SK-N-SH (cell line): ENCODE measurements at regions not wholly inside any gene's neighbourhood (a gene's known extent, or its start where the extent isn't known, plus 50 kb on each side); places are given as distances from the start of the nearest gene placed in this dataset.

Experiments
- CTCF ChIA-PET: fragments of 300-600, 350-600 bp; formaldehyde crosslinking; extraction: SDS; loops from one replicate; lab custom pipeline; 2021; lab: Yijun Ruan, JAX
- POLR2A ChIA-PET: fragments of 350-600 bp; sonication (Branson Sonifier 250); formaldehyde crosslinking; extraction: SDS; loops from one replicate; lab custom pipeline; 2020; ENCODE audit warnings: antibody characterized with exemption, inconsistent platforms; lab: Yijun Ruan, JAX
- DNase-seq: peaks from one replicate; pipeline ENCODE4 v3.0.0; 2012
- H2AFZ ChIP-seq: fragments of 200-600 bp; sonication (generic); 2 replicates; pipeline ENCODE4 v1.8.1; 2016; ENCODE audit warnings: antibody characterized with exemption, mild to moderate bottlenecking, low read depth
- H3F3A ChIP-seq: fragments of 200-600 bp; sonication (generic); replicated peaks from 2 replicates; pipeline ENCODE3; 2016; ENCODE audit warnings: antibody characterized with exemption, mild to moderate bottlenecking; ENCODE audit not compliant: insufficient read depth
- H3K27ac ChIP-seq, 2 experiments: fragments of 200-500 bp in 1 of 2; fragments of 200-600 bp in 1 of 2; sonication (Bioruptor generic) in 1 of 2; sonication (generic), shearing (Covaris generic) in 1 of 2; 2 replicates each; pipeline versions ENCODE4 v1.5.1 to v1.6.1; 2014 to 2016; ENCODE audit warnings: low read depth in 2 of 2, inconsistent platforms in 1 of 2, low read length in 1 of 2, mild to moderate bottlenecking in 1 of 2, mixed read lengths in 1 of 2
- H3K27me3 ChIP-seq: fragments of 200-600 bp; sonication (generic), shearing (Covaris generic); 2 replicates; pipeline ENCODE4 v1.6.1; 2016; ENCODE audit warnings: mixed run types; ENCODE audit not compliant: insufficient read depth
- H3K36me3 ChIP-seq, 2 experiments: fragments of 200-500 bp in 1 of 2; fragments of 200-600 bp in 1 of 2; sonication (Bioruptor generic) in 1 of 2; sonication (generic) in 1 of 2; replicated peaks in 1 of 2; 2 replicates each; pipeline versions ENCODE3 to v1.5.1; 2014 to 2016; ENCODE audit warnings: low read length in 1 of 2, mild to moderate bottlenecking in 1 of 2; ENCODE audit not compliant: insufficient read depth in 2 of 2, control insufficient read depth in 1 of 2
- H3K4me1 ChIP-seq, 2 experiments: fragments of 200-500 bp in 1 of 2; fragments of 200-600 bp in 1 of 2; sonication (Bioruptor generic) in 1 of 2; sonication (generic), shearing (Covaris generic) in 1 of 2; 2 replicates each; pipeline versions ENCODE4 v1.5.1 to v1.6.1; 2014 to 2016; ENCODE audit warnings: low read depth in 1 of 2, low read length in 1 of 2, mixed run types in 1 of 2; ENCODE audit not compliant: insufficient read depth in 2 of 2, control insufficient read depth in 1 of 2
- H3K4me2 ChIP-seq: fragments of 200-600 bp; sonication (generic), shearing (Covaris generic); 2 replicates; pipeline ENCODE4 v1.6.1; 2017; ENCODE audit warnings: mixed run types
- H3K4me3 ChIP-seq, 2 experiments: fragments of 200-500 bp in 1 of 2; fragments of 200-600 bp in 1 of 2; sonication (Bioruptor generic) in 1 of 2; sonication (generic), shearing (Covaris generic) in 1 of 2; 2 replicates each; pipeline versions ENCODE4 v1.5.1 to v1.8.1; 2014 to 2016; ENCODE audit warnings: low read depth in 2 of 2, inconsistent platforms in 1 of 2, low read length in 1 of 2, mild to moderate bottlenecking in 1 of 2, mixed read lengths in 1 of 2, moderate library complexity in 1 of 2
- H3K79me2 ChIP-seq: fragments of 200-600 bp; sonication (generic); 2 replicates; pipeline ENCODE4 v1.8.1; 2017; ENCODE audit warnings: mild to moderate bottlenecking; ENCODE audit not compliant: insufficient read depth
- H3K9ac ChIP-seq: fragments of 200-600 bp; sonication (generic); 2 replicates; pipeline ENCODE4 v1.6.1; 2017; ENCODE audit warnings: mixed run types
- H3K9me2 ChIP-seq: fragments of 200-600 bp; sonication (generic); 2 replicates; pipeline ENCODE4 v1.6.1; 2017; ENCODE audit warnings: mixed run types
- H3K9me3 ChIP-seq: fragments of 200-600 bp; sonication (generic); 2 replicates; pipeline ENCODE4 v1.6.1; 2017; ENCODE audit warnings: mixed run types, mild to moderate bottlenecking, moderate library complexity
- H4K20me1 ChIP-seq: fragments of 200-600 bp; sonication (generic); 2 replicates; pipeline ENCODE4 v1.6.1; 2017; ENCODE audit warnings: mild to moderate bottlenecking, mixed run types; ENCODE audit not compliant: insufficient read depth
- CHD2 ChIP-seq: fragments of 150-350 bp; IDR thresholded peaks from 2 replicates; pipeline ENCODE4 v1.6.1; 2018; ENCODE audit warnings: low read length; ENCODE audit not compliant: partially characterized antibody
- EP300 ChIP-seq, 2 experiments: IDR thresholded peaks; 2 replicates each; pipeline versions ENCODE4 v1.4.0 to v1.6.1; 2012; ENCODE audit warnings: borderline replicate concordance in 1 of 2, low read depth in 1 of 2, low read length in 1 of 2
- EZH2phosphoT487 ChIP-seq: fragments of 200-600 bp; sonication (generic); IDR thresholded peaks from 2 replicates; pipeline ENCODE4 v1.6.1; 2017; ENCODE audit warnings: low read depth, mixed run types, mild to moderate bottlenecking, antibody characterized with exemption, moderate library complexity, borderline replicate concordance
- FOSL2 ChIP-seq: IDR thresholded peaks from 2 replicates; pipeline ENCODE4 v1.4.0; 2012; ENCODE audit warnings: low read depth, mild to moderate bottlenecking, moderate library complexity, borderline replicate concordance
- FOXM1 ChIP-seq: IDR thresholded peaks from 2 replicates; pipeline ENCODE4 v1.4.0; 2012; ENCODE audit warnings: low read depth, mild to moderate bottlenecking
- GATA2 ChIP-seq: sonication (generic); formaldehyde crosslinking; IDR thresholded peaks from 2 replicates; pipeline ENCODE4 v1.5.0; 2020; ENCODE audit warnings: mild to moderate bottlenecking, missing genetic modification reagents
- MEF2A ChIP-seq: IDR thresholded peaks from 2 replicates; pipeline ENCODE4 v1.4.0; 2012; ENCODE audit warnings: low read depth, borderline replicate concordance
- NFIC ChIP-seq: IDR thresholded peaks from 2 replicates; pipeline ENCODE4 v1.4.0; 2012; ENCODE audit warnings: borderline replicate concordance
- NRF1 ChIP-seq: IDR thresholded peaks from 2 replicates; pipeline ENCODE4 v1.6.1; 2012; ENCODE audit warnings: low read depth, mild to moderate bottlenecking, low read length
- RAD21 ChIP-seq: IDR thresholded peaks from 2 replicates; pipeline ENCODE4 v1.6.1; 2012; ENCODE audit warnings: mild to moderate bottlenecking, low read length
- RXRA ChIP-seq: IDR thresholded peaks from 2 replicates; pipeline ENCODE4 v1.4.0; 2012; ENCODE audit warnings: low read depth, mild to moderate bottlenecking, borderline replicate concordance
- USF2 ChIP-seq: fragments of 150-350 bp; IDR thresholded peaks from 2 replicates; pipeline ENCODE4 v1.6.1; 2017; ENCODE audit warnings: antibody characterized with exemption, low read length, low read depth, borderline replicate concordance
- YY1 ChIP-seq: IDR thresholded peaks from 2 replicates; pipeline ENCODE4 v1.4.0; 2012; ENCODE audit warnings: low read depth, mild to moderate bottlenecking
- WGBS: methylation state at CpG from one replicate; pipeline ENCODE4 v1.1.6; 2017; ENCODE audit warnings: low lambda C conversion rate; 5-methylcytosine and 5-hydroxymethylcytosine counted together
- TF ChIP-seq, protein P1 (sequence below): IDR thresholded peaks from 2 replicates; pipeline ENCODE4 v1.6.1; 2012; ENCODE audit warnings: mild to moderate bottlenecking, low read depth, low read length, moderate library complexity
- TF ChIP-seq, protein P2 (sequence below): fragments of 150-350 bp; IDR thresholded peaks from 2 replicates; pipeline ENCODE4 v1.6.1; 2016; ENCODE audit warnings: mild to moderate bottlenecking, low read depth, low read length
- TF ChIP-seq, protein P3 (sequence below): IDR thresholded peaks from 2 replicates; pipeline ENCODE4 v1.4.0; 2012; ENCODE audit warnings: low read depth, borderline replicate concordance

- no peaks in the 10 kb centered on the region for H4K20me1 ChIP-seq
- WGBS, result 5% methylated on average over 3 of the region's 3 CpGs
- CTCF ChIA-PET, result interaction anchor here (1.1 kb wide), 1 partner anchor 1365 kb away, joined by 5 read pairs; no protein-coding TSS in a partner anchor
Measured at GRCh38 chr16:75804368-75804767, 78.1 kb upstream of the CPHXL start.

GRCh38 chr16:75805946-75806345, 79.7 kb upstream of the CPHXL start:
- WGBS, result 30% methylated on average over 6 of the region's 6 CpGs
- DNase-seq, result no peak

More at GRCh38 chr16:75804368-75804767, 78.1 kb upstream of the CPHXL start:
- H3K9me2 ChIP-seq, result no peaks in the 10 kb centered on the region
- H3K4me2 ChIP-seq, result no peak overlapping the region
- H3K27me3 ChIP-seq, result no peaks in the 10 kb centered on the region
- no peaks in the 10 kb centered on the region for H3K9me3 ChIP-seq
- no peak overlapping the region for H3K4me3 ChIP-seq
- H2AFZ ChIP-seq, result no peak overlapping the region
- TF ChIP-seq, protein P1, sequence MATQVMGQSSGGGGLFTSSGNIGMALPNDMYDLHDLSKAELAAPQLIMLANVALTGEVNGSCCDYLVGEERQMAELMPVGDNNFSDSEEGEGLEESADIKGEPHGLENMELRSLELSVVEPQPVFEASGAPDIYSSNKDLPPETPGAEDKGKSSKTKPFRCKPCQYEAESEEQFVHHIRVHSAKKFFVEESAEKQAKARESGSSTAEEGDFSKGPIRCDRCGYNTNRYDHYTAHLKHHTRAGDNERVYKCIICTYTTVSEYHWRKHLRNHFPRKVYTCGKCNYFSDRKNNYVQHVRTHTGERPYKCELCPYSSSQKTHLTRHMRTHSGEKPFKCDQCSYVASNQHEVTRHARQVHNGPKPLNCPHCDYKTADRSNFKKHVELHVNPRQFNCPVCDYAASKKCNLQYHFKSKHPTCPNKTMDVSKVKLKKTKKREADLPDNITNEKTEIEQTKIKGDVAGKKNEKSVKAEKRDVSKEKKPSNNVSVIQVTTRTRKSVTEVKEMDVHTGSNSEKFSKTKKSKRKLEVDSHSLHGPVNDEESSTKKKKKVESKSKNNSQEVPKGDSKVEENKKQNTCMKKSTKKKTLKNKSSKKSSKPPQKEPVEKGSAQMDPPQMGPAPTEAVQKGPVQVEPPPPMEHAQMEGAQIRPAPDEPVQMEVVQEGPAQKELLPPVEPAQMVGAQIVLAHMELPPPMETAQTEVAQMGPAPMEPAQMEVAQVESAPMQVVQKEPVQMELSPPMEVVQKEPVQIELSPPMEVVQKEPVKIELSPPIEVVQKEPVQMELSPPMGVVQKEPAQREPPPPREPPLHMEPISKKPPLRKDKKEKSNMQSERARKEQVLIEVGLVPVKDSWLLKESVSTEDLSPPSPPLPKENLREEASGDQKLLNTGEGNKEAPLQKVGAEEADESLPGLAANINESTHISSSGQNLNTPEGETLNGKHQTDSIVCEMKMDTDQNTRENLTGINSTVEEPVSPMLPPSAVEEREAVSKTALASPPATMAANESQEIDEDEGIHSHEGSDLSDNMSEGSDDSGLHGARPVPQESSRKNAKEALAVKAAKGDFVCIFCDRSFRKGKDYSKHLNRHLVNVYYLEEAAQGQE, result no peak
- TF ChIP-seq YY1 (no peak), NFIC (no peak), NRF1 (no peak), RAD21 (no peak), CHD2 (no peak)
- TF ChIP-seq, protein P2, sequence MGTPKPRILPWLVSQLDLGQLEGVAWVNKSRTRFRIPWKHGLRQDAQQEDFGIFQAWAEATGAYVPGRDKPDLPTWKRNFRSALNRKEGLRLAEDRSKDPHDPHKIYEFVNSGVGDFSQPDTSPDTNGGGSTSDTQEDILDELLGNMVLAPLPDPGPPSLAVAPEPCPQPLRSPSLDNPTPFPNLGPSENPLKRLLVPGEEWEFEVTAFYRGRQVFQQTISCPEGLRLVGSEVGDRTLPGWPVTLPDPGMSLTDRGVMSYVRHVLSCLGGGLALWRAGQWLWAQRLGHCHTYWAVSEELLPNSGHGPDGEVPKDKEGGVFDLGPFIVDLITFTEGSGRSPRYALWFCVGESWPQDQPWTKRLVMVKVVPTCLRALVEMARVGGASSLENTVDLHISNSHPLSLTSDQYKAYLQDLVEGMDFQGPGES, result no peak
- TF ChIP-seq, all 33 proteins: peak for 0
- Histone ChIP-seq H3K27ac (no peak overlapping the region), H3K79me2 (no peaks in the 10 kb centered on the region), H3K9ac (no peak overlapping the region), H3K36me3 (no peaks in the 10 kb centered on the region), H3K4me1 (no peaks in the 10 kb centered on the region; a peak in 1 of 4 replicates), H3F3A (no peaks in the 10 kb centered on the region)
- DNase-seq, result no peak
- POLR2A ChIA-PET, result no interaction called here

More at GRCh38 chr16:75805946-75806345, 79.7 kb upstream of the CPHXL start:
- H3K9me2 ChIP-seq, result no peaks in the 10 kb centered on the region
- TF ChIP-seq RXRA, result no peak
- no peak for TF ChIP-seq CHD2
- TF ChIP-seq MEF2A, result no peak
- TF ChIP-seq, protein P3, sequence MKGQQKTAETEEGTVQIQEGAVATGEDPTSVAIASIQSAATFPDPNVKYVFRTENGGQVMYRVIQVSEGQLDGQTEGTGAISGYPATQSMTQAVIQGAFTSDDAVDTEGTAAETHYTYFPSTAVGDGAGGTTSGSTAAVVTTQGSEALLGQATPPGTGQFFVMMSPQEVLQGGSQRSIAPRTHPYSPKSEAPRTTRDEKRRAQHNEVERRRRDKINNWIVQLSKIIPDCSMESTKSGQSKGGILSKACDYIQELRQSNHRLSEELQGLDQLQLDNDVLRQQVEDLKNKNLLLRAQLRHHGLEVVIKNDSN, result no peak
- no peak for TF ChIP-seq FOXM1
- TF ChIP-seq FOSL2, result no peak
- TF ChIP-seq GATA2, result no peak
- no peak for TF ChIP-seq EP300 (IDR thresholded peaks at IDR 0.05; ENCODE audit: borderline replicate concordance in 1 of 2, low read depth in 1 of 2, low read length in 1 of 2)
- TF ChIP-seq, protein P2, result no peak
- no peak for TF ChIP-seq USF2
- no peak for TF ChIP-seq EZH2phosphoT487
- no peaks in the 10 kb centered on the region for H3K36me3 ChIP-seq
- H3K27me3 ChIP-seq, result no peaks in the 10 kb centered on the region
- H3K9ac ChIP-seq, result no peak overlapping the region
- H3F3A ChIP-seq, result no peaks in the 10 kb centered on the region
- H3K79me2 ChIP-seq, result no peaks in the 10 kb centered on the region
- ChIA-PET POLR2A (no interaction called here), CTCF (no interaction called here)
- H2AFZ ChIP-seq, result no peak overlapping the region
- H4K20me1 ChIP-seq, result no peaks in the 10 kb centered on the region
- no peak overlapping the region for H3K4me2 ChIP-seq
- H3K9me3 ChIP-seq, result no peaks in the 10 kb centered on the region
- H3K4me1 ChIP-seq, result no peaks in the 10 kb centered on the region; a peak in 1 of 4 replicates
- H3K4me3 ChIP-seq, result no peak overlapping the region
- H3K27ac ChIP-seq, result no peak overlapping the region
